ENCODE measurements at regions not wholly inside any gene's neighbourhood (a gene's known extent, or its start where the extent isn't known, plus 50 kb on each side); places are given as distances from the start of the nearest gene placed in this dataset.

DNA sequence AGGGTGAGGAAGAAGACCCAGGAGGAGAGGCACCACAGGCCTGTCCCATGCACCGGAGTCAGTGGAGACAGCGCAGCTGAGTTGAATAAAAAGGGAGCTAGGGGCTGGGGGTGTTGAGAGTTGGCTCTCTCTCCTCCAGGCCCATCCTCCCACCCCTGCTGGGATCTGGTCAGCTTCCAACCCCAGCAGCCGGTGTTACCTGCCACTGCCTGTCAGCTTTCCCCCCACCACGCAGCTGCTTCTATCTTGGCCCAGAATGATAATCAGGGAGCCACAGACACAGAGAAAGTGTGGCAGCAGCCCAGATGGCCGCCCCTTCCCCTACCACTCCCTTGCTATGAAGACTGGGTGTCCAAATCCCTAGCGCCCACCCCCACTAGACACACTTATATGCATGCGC lies 120.6 kb upstream of the RPL38 start:
- TF ChIP-seq, protein P1, sequence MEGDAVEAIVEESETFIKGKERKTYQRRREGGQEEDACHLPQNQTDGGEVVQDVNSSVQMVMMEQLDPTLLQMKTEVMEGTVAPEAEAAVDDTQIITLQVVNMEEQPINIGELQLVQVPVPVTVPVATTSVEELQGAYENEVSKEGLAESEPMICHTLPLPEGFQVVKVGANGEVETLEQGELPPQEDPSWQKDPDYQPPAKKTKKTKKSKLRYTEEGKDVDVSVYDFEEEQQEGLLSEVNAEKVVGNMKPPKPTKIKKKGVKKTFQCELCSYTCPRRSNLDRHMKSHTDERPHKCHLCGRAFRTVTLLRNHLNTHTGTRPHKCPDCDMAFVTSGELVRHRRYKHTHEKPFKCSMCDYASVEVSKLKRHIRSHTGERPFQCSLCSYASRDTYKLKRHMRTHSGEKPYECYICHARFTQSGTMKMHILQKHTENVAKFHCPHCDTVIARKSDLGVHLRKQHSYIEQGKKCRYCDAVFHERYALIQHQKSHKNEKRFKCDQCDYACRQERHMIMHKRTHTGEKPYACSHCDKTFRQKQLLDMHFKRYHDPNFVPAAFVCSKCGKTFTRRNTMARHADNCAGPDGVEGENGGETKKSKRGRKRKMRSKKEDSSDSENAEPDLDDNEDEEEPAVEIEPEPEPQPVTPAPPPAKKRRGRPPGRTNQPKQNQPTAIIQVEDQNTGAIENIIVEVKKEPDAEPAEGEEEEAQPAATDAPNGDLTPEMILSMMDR (IDR thresholded peaks at IDR 0.05), result no peak
- TF ChIP-seq POLR2A (IDR thresholded peaks at IDR 0.05), result no peak
